ENCODE measurements at regions not wholly inside any gene's neighbourhood (a gene's known extent, or its start where the extent isn't known, plus 50 kb on each side); places are given as distances from the start of the nearest gene placed in this dataset.

- no peak for DNase-seq (ENCODE audit: low read depth, low spot score)
- H3K4me3 ChIP-seq (ENCODE audit: low read length): no peak overlapping the region
These were observed 77.4 kb upstream of the CST7 start for GRCh38 chr20:24871480-24872213.

DNA sequence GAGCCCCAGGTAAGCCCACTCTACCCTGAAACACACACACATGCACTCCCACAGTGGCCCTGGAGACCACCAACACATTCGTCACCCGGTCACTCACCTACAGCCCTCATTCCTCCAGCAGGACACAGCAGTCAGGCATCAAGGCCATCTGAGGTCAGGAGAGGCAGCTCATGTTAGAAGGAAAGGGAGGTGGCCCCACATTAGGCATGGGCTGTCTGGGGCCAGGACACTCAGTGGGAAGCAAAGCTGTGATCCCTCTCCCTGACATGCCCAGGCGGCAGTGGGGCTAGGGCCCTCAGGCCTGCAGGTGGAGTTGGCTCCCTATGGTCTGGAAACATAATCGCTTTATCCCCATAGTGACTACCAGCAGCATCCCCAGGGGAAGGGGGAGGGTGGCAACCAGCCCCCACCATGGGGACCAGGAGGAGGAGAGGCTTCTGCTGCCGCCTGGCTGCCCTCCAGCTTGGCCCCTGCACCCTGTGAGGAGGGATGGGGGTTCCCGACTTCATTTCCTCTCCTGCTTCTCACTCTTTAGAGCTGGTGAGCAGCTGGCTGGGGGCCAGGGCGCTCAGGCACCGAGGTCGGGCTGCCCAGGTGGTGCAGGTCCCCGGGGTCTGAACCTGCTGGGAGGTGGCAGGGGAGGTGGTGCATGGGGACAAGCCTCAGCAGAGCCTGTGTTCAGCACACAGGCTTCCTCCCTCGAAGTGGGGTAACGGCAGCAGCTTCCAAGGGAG, 76.6 kb upstream of the CST7 start:
- no peak overlapping the region for H3K4me3 ChIP-seq (ENCODE audit: low read length)
- DNase-seq (ENCODE audit: low read depth, low spot score): no peak

DNA sequence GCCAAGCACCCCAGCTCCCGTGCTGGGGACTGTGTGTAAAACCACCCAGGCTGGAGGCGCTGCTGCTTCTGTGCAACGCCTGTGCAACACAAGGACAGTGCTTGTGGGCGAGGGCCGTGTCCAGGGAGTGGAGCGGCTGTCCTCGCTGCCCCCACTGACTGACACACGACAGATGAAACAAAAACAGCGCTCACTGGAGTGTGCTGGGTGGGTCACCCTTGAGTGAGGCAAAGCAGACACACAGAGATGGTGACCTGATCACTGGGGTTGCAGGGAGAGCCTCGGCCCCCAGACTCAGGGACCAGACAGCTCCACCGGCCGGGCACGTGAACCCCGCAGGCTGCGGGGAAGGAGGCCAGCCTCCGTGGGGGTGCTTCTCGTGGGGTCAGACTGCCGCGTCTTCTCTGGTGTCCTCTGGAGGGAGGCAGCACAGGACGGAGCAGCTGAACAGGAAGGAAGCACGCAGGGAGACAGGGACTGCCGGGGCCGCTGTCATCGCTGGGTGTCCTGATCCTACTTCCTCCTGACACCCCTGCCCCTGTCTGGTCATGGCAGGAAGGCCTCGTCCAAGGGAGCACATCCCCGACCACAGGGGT, 75.9 kb upstream of the CST7 start:
- H3K4me3 ChIP-seq (ENCODE audit: low read length): no peak overlapping the region
- no peak for DNase-seq (ENCODE audit: low read depth, low spot score)

GRCh38 chr20:24875078-24875477, 74.0 kb upstream of the CST7 start:
- no peak overlapping the region for H3K4me3 ChIP-seq (ENCODE audit: low read length)
- DNase-seq (ENCODE audit: low read depth, low spot score): no peak

- no peak for DNase-seq (ENCODE audit: low read depth, low spot score)
- H3K4me3 ChIP-seq (ENCODE audit: low read length): no peak overlapping the region
These were observed 71.4 kb upstream of the CST7 start for GRCh38 chr20:24877652-24878051.

DNA sequence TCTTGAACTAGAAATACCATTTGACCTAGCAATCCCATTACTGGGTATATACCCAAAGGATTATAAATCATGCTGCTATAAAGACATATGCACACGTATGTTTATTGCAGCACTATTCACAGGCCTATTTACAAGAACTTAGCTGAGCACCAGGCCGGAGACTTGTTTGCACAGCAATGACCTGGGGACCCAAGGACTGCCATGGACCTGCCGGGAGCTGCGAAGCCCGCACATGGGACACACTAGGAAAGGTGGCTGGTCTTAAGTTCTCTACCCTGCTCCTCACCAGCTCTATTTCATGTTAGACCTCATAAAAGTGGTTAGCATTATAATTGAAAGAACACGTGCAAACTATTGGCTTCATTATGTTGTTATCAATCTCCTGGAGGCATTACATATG, 70.4 kb upstream of the CST7 start:
- no peak for DNase-seq (ENCODE audit: low read depth, low spot score)
- no peak overlapping the region for H3K4me3 ChIP-seq (ENCODE audit: low read length)

- no peak for DNase-seq (ENCODE audit: low read depth, low spot score)
- no peak overlapping the region for H3K4me3 ChIP-seq (ENCODE audit: low read length)
These were observed 69.2 kb upstream of the CST7 start for GRCh38 chr20:24879875-24880274.

- no peak overlapping the region for H3K4me3 ChIP-seq (ENCODE audit: low read length)
- no peak for DNase-seq (ENCODE audit: low read depth, low spot score)
These were observed 68.7 kb upstream of the CST7 start for GRCh38 chr20:24880356-24880755.

DNA sequence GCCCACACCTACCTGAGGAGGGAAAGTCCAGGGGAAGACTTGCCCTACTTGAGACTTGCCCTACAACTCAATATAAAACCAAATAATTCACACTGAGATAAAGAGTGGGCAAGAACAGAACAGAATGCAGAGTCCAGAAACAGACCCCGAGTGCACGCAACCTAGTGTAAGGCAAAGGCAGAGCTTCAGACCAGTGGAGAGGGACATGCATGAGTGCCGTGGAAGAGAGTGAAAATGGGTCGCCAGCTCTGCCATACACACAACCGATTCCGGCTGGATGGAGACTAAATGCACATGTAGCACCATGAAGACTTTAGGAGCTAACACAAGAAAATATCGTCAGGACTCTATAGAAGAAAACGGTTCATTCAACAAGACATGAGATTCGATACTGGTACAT, 58.8 kb upstream of the CST7 start:
- DNase-seq (ENCODE audit: low read depth, low spot score): no peak
- no peak overlapping the region for H3K4me3 ChIP-seq (ENCODE audit: low read length)

DNA sequence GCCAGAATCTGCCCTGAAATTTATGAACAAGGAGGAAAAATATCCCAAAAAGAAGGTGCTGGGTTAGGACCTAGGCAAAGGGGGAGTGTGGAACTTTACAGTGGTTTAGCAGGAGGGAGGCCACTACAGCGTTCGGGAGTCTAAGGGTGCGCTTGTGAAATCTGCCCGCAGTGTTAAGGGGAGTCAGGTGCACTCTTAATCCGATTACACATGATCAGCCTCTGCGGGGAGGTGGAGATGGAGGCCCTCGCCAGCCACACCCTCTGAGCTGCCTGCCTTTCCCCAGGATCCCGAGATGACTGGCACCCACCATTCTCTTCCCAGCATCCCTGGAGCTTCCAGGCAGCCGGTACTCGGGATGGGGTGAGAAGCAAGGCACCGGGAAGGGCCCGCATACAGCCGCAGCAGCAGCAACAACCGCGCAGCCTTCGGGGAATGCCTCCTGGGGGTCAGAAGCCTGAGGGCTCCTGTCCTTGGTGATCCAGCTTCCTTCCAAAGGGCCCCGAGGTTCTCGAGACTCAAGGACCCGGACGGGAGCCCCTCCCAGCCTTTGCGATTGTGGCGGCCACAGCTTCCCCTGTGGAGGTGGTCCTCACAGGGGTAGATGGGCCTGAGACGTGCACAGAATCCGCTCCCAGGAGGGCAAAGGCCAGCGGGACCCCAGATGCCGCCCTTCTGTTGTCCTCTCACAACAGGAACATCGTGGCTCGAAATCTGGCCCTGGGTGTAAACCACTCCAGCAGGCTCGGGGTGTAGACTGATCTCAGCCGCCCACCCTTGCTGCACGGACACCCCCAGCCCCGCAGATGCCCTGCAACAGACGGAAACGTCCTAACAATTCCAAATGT, 57.3 kb upstream of the CST7 start:
- no peak for DNase-seq (ENCODE audit: low read depth, low spot score)
- H3K4me3 ChIP-seq (ENCODE audit: low read length): no peak overlapping the region

DNA sequence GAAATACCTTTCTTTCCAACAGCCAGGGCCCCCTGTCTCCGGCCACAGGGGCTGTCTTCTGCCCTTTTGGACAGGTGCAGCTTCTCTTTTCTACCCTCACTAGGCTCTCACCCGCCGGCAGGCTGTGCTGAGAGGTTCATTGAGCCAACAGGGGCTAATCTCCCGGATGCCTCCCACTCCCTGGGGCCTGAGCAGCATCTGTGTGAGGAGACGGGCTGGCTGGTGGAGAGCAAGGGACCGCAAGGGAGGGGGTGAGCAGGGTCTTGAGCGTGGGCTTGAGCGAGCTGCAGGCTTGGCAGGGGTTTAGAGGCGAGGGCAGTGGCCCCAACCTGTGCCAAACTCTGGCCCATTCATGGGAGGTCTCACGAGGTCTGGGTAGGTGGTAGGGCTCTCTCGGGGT, 56.5 kb upstream of the CST7 start:
- DNase-seq (ENCODE audit: low read depth, low spot score): no peak
- no peak overlapping the region for H3K4me3 ChIP-seq (ENCODE audit: low read length)

- DNase-seq (ENCODE audit: low read depth, low spot score): no peak
- no peak overlapping the region for H3K4me3 ChIP-seq (ENCODE audit: low read length)
These were observed 56.1 kb upstream of the CST7 start for GRCh38 chr20:24892931-24893330.

- no peak overlapping the region for H3K4me3 ChIP-seq (ENCODE audit: low read length)
- DNase-seq (ENCODE audit: low read depth, low spot score): no peak
These were observed 54.6 kb upstream of the CST7 start for GRCh38 chr20:24894488-24894887.

DNA sequence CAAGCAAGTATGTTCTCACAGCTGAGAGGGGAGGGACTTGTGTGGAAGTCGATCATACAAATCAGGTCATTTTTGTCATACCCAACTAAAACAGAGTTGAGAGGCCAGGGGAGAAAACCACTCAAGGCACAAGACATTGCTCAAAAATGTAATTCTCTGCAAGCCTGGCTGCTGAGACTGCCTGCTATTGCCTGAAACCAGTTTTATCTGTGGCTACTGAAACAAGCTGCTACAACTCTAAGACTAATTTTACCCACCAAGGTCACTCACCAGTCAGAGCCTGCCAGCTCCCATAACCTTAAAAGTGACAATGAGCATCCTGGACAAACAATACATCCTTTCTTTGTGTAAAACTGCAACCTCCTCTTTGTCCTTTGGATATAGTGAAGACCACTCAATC, 54.1 kb upstream of the CST7 start:
- no peak overlapping the region for H3K4me3 ChIP-seq (ENCODE audit: low read length)
- DNase-seq (ENCODE audit: low read depth, low spot score): no peak

GRCh38 chr20:24895431-24895830, 53.6 kb upstream of the CST7 start:
- no peak overlapping the region for H3K4me3 ChIP-seq (ENCODE audit: low read length)
- DNase-seq (ENCODE audit: low read depth, low spot score): no peak

GRCh38 chr20:24895898-24896658, 53.0 kb upstream of the CST7 start:
- DNase-seq (ENCODE audit: low read depth, low spot score): no peak
- no peak overlapping the region for H3K4me3 ChIP-seq (ENCODE audit: low read length)

GRCh38 chr20:24896984-24897383, 52.1 kb upstream of the CST7 start:
- no peak for DNase-seq (ENCODE audit: low read depth, low spot score)
- H3K4me3 ChIP-seq (ENCODE audit: low read length): no peak overlapping the region

GRCh38 chr20:24897974-24898373, 51.1 kb upstream of the CST7 start:
- no peak overlapping the region for H3K4me3 ChIP-seq (ENCODE audit: low read length)
- no peak for DNase-seq (ENCODE audit: low read depth, low spot score)

DNA sequence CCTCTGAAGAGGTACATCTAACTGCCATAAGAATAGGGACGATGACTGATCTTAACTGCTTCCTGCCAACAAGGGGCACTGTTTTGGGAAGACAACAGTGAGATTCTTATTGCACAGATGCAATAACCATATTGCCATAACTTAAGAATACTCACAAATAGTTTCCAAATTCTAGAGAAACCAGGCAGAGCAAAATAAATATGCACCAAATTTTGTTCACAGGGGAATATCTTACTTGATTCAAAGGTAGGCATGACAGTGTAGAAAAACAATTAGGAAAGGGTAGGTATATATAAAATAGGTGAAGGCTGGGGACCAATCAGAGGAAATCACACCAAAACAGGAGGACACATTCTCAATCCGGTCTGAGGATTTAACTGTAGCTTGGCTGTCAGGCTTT, 49.9 kb upstream of the CST7 start:
- no peak for DNase-seq (ENCODE audit: low read depth, low spot score)
- no peak overlapping the region for H3K4me3 ChIP-seq (ENCODE audit: low read length)
